ENCODE measurements at regions not wholly inside any gene's neighbourhood (a gene's known extent, or its start where the extent isn't known, plus 50 kb on each side); places are given as distances from the start of the nearest gene placed in this dataset.

DNA sequence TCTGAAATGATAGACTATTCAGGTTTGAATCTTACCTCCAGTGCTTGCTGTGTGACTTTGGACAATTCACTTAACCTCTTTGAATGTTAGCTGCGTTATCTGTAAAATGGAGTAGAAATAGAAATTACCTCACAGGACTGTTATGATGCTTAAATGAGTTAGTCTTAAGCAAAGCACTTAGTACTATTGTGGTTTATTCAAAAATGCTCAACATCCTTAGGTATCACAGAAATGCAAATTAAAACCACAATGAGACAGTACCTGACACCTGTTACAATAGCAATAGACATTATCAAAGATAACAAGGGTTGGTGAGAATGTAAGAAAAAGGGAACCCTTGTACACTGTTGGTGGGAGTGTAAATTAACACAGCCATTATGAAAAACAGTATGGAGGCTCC lies 77.6 kb upstream of the FREM1 start:
- no peaks in the 10 kb centered on the region for H3K27me3 Mint-ChIP-seq (ENCODE audit: unreplicated experiment)
- no peak overlapping the region for H3K4me3 Mint-ChIP-seq (ENCODE audit: unreplicated experiment)
- no peaks in the 10 kb centered on the region for H3K36me3 Mint-ChIP-seq (ENCODE audit: unreplicated experiment)
- H3K27ac Mint-ChIP-seq (ENCODE audit: unreplicated experiment): no peak overlapping the region
- TF ChIP-seq, protein P1, sequence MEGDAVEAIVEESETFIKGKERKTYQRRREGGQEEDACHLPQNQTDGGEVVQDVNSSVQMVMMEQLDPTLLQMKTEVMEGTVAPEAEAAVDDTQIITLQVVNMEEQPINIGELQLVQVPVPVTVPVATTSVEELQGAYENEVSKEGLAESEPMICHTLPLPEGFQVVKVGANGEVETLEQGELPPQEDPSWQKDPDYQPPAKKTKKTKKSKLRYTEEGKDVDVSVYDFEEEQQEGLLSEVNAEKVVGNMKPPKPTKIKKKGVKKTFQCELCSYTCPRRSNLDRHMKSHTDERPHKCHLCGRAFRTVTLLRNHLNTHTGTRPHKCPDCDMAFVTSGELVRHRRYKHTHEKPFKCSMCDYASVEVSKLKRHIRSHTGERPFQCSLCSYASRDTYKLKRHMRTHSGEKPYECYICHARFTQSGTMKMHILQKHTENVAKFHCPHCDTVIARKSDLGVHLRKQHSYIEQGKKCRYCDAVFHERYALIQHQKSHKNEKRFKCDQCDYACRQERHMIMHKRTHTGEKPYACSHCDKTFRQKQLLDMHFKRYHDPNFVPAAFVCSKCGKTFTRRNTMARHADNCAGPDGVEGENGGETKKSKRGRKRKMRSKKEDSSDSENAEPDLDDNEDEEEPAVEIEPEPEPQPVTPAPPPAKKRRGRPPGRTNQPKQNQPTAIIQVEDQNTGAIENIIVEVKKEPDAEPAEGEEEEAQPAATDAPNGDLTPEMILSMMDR (IDR thresholded peaks at IDR 0.05): no peak
- peaks cover 5% of the 10 kb centered on the region for H3K4me1 Mint-ChIP-seq (ENCODE audit: unreplicated experiment)
- peaks cover 3% of the 10 kb centered on the region for H3K9me3 Mint-ChIP-seq (ENCODE audit: unreplicated experiment)
- no peak for DNase-seq (ENCODE audit: extremely low spot score, unreplicated experiment)

DNA sequence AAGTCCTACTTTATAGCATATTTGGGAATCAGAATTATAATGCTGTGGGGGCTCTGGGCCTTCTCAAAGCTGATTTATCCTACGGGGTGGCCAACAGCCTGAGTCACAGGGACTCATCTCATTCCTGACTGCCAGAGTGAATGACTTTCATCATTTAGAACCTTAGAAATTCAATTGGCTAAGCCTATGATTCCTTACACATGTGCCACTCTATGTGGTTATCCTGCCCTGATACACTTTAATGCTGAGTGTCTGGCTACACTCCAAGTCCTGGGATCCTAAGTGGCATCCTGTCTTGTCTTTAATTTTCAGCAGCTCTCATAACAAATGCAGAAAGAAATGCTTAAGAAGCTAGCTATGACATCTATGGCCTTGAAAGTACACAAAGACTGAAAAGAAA lies 75.2 kb upstream of the FREM1 start:
- H3K36me3 Mint-ChIP-seq (ENCODE audit: unreplicated experiment): no peaks in the 10 kb centered on the region
- H3K27me3 Mint-ChIP-seq (ENCODE audit: unreplicated experiment): peaks cover 3% of the 10 kb centered on the region
- H3K4me3 Mint-ChIP-seq (ENCODE audit: unreplicated experiment): no peak overlapping the region
- TF ChIP-seq, protein P1 (IDR thresholded peaks at IDR 0.05): no peak
- no peaks in the 10 kb centered on the region for H3K9me3 Mint-ChIP-seq (ENCODE audit: unreplicated experiment)
- H3K27ac Mint-ChIP-seq (ENCODE audit: unreplicated experiment): no peak overlapping the region
- DNase-seq (ENCODE audit: extremely low spot score, unreplicated experiment): no peak
- H3K4me1 Mint-ChIP-seq (ENCODE audit: unreplicated experiment): no peaks in the 10 kb centered on the region

DNA sequence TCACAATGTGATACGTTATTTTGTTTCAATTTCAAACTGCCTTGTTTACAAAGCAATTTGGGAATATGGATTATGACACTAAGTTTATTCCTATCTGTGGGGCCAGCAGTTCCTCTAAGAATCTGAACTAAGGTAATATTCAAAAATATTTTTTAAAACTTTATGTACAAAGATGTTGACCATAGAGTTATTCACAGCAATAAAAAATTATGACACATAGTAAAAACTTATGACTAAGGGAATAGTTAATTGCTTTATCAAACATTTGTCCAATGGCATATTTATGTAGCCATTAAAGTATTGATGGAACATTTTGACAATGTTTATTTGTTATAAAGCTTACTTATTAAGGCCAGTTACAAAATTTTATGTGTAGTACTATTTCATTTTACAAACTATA lies 73.4 kb upstream of the FREM1 start:
- peaks cover 3% of the 10 kb centered on the region for H3K27me3 Mint-ChIP-seq (ENCODE audit: unreplicated experiment)
- H3K9me3 Mint-ChIP-seq (ENCODE audit: unreplicated experiment): no peaks in the 10 kb centered on the region
- no peak overlapping the region for H3K27ac Mint-ChIP-seq (ENCODE audit: unreplicated experiment)
- no peaks in the 10 kb centered on the region for H3K36me3 Mint-ChIP-seq (ENCODE audit: unreplicated experiment)
- H3K4me1 Mint-ChIP-seq (ENCODE audit: unreplicated experiment): no peaks in the 10 kb centered on the region
- no peak for DNase-seq (ENCODE audit: extremely low spot score, unreplicated experiment)
- H3K4me3 Mint-ChIP-seq (ENCODE audit: unreplicated experiment): no peak overlapping the region
- TF ChIP-seq, protein P1 (IDR thresholded peaks at IDR 0.05): no peak

DNA sequence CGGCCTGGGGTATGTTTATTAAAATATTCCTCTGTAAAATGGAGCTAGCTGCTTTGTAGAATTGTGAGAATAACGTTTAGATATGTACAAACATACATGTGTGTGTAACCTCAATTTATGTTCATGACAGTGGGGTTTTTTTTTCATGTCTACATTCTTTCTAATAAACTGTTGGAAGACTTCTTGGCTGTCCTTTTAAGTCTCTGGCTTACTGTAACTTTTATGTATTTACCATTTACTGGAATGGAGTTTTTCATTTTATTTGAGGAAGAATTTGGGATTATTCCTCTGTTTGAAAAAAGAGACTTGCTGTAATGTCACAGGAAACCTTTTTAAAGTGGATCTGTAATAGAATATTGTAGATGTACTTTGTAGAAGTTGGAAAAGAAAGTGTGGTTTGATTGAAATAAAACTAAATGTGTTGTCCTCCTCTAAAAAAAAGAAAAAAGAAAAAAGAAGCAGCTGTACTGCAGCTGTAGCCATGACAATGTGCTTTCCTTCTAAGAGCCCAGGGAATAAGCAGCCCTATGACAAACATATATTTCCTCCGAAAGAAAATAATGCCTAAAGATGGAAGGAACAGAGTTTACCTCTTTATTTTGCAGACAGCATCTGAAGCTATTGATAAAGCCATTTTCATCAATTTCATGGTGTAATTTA lies 71.2 kb upstream of the FREM1 start:
- DNase-seq (ENCODE audit: extremely low spot score, unreplicated experiment): no peak
- TF ChIP-seq, protein P1 (IDR thresholded peaks at IDR 0.05): no peak
- Mint-ChIP-seq H3K9me3 (ENCODE audit: unreplicated experiment) (no peaks in the 10 kb centered on the region), H3K36me3 (ENCODE audit: unreplicated experiment) (no peaks in the 10 kb centered on the region), H3K4me1 (ENCODE audit: unreplicated experiment) (no peaks in the 10 kb centered on the region), H3K27ac (ENCODE audit: unreplicated experiment) (no peak overlapping the region), H3K27me3 (ENCODE audit: unreplicated experiment) (peaks cover 3% of the 10 kb centered on the region), H3K4me3 (ENCODE audit: unreplicated experiment) (no peak overlapping the region)

DNA sequence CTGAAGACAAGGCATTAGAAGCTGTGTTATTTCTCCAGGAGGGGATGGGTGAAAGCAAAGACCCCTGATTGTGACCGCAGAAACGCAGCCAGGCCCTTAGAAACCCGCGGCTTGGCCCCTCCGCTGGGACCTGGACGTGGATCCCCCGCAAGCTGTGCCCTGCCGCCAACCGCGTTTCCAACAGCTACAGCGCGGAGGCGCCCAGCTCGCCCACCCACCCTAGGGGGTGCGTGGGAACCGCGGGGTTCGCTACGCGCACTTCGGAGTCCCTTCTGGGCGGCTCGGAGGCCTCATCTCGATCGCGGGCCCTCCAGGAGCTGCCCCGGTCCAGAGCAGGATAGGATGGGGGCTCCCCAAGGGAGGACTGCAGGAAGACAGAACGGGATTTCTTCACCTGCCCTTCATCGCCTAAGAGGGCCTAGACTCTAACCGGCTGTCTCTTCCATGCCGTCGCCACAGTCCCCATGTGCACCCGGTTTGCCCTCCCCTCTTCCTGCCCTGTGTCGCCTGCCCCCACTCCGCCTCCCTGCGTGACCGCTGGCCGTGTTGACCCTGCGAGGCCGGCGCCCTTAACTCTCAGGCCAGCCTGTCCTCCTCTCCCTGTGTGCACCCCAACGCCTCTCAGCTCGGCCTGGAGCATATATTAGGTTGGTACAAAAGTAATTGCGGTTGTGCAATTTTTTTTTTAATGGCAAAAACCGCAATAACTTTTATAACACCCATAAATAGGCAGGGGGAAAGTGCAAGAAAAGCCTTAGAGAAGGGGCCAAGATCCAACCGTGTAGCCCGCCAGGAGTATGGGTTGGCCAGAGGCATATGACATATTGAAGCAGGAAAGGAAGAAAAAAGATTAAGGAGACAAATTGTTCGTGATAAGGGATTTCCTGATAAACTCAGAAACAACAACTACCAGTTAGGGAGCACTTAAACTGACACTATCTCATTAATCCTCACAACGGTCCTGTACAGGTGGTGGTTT lies 68.1 kb upstream of the FREM1 start:
- Mint-ChIP-seq H3K27me3 (ENCODE audit: unreplicated experiment) (peaks cover 3% of the 10 kb centered on the region), H3K36me3 (ENCODE audit: unreplicated experiment) (no peaks in the 10 kb centered on the region), H3K9me3 (ENCODE audit: unreplicated experiment) (no peaks in the 10 kb centered on the region), H3K4me1 (ENCODE audit: unreplicated experiment) (no peaks in the 10 kb centered on the region), H3K27ac (ENCODE audit: unreplicated experiment) (no peak overlapping the region), H3K4me3 (ENCODE audit: unreplicated experiment) (no peak overlapping the region)
- no peak for DNase-seq (ENCODE audit: extremely low spot score, unreplicated experiment)
- TF ChIP-seq, protein P1 (IDR thresholded peaks at IDR 0.05): no peak
